Panc1 (cell line): ENCODE measurements at regions not wholly inside any gene's neighbourhood (a gene's known extent, or its start where the extent isn't known, plus 50 kb on each side); places are given as distances from the start of the nearest gene placed in this dataset.
"Not testable (repeated sequence)": the region's sequence is repeated elsewhere in the genome, so short reads cannot be mapped to it uniquely, and the experiment has no call there.

ENCODE experiments used
- ATAC-seq: fragments of 200-7000 bp; cut with Tn5 transposase; 2 replicates; pipeline ENCODE4 v1.9.1; 2020; ENCODE audit warnings: mild to moderate bottlenecking, moderate library complexity
- BruUV-seq: library from RNA; stranded (reverse); fragments of 400-500 nt; replicated peaks from 2 replicates; lab custom pipeline; 2021; lab: Mats Ljungman, UMichigan
- CTCF ChIA-PET: fragments of 300-600 bp; sonication (Branson Sonifier 250); formaldehyde crosslinking; loops from one replicate; lab custom pipeline; 2022; ENCODE audit warnings: antibody characterized with exemption; lab: Charles Lee
- POLR2A ChIA-PET: fragments of 300-600 bp; sonication (Branson Sonifier 250); formaldehyde crosslinking; loops from one replicate; lab custom pipeline; 2022; ENCODE audit warnings: antibody characterized with exemption; lab: Charles Lee
- DNase-seq: peaks from one replicate; pipeline ENCODE4 v3.0.0-alpha.2; 2010; ENCODE audit warnings: low read depth, low spot score
- H3K27ac ChIP-seq: 2 replicates; pipeline ENCODE4 v1.5.1; 2011; ENCODE audit warnings: mild to moderate bottlenecking, low read length, inconsistent platforms
- H3K27me3 ChIP-seq: fragments of 200-500 bp; sonication (Bioruptor generic); 2 replicates; pipeline ENCODE4 v1.6.0; 2014; ENCODE audit warnings: low read length, inconsistent platforms; ENCODE audit not compliant: control insufficient read depth, insufficient read depth
- H3K36me3 ChIP-seq: fragments of 200-500 bp; sonication (Bioruptor generic); 2 replicates; pipeline ENCODE4 v1.5.1; 2014; ENCODE audit warnings: inconsistent platforms, mild to moderate bottlenecking, low read length, moderate library complexity; ENCODE audit not compliant: control insufficient read depth, insufficient read depth
- H3K4me1 ChIP-seq: 2 replicates; pipeline ENCODE4 v1.5.1; 2011; ENCODE audit warnings: inconsistent platforms, mild to moderate bottlenecking, low read length, moderate library complexity; ENCODE audit not compliant: control insufficient read depth, insufficient read depth
- H3K4me3 ChIP-seq, 2 experiments: 2 replicates each; pipeline ENCODE4 v1.5.1; 2011 to 2012; ENCODE audit warnings: low read depth in 2 of 2, low read length in 2 of 2, mild to moderate bottlenecking in 2 of 2, inconsistent platforms in 1 of 2, moderate library complexity in 1 of 2
- H3K9me3 ChIP-seq: fragments of 200-500 bp; sonication (Bioruptor generic); 2 replicates; pipeline ENCODE4 v1.5.1; 2014; ENCODE audit warnings: low read depth, mild to moderate bottlenecking, inconsistent platforms, low read length, moderate library complexity; ENCODE audit not compliant: control insufficient read depth, insufficient read depth
- in situ Hi-C: cut with HindIII; loops from 2 replicates; pipeline ENCODE4 v1.10.0; 2016; ENCODE audit warnings: low sequenced_read_pairs, low pct_unique_long_range_greater_than_20kb
- intact Hi-C: fragments of 100-400 bp; cut with micrococcal nuclease; formaldehyde crosslinking; loops from one replicate; pipeline ENCODE4 v1.10.0; 2022; ENCODE audit not compliant: unreplicated experiment

DNA sequence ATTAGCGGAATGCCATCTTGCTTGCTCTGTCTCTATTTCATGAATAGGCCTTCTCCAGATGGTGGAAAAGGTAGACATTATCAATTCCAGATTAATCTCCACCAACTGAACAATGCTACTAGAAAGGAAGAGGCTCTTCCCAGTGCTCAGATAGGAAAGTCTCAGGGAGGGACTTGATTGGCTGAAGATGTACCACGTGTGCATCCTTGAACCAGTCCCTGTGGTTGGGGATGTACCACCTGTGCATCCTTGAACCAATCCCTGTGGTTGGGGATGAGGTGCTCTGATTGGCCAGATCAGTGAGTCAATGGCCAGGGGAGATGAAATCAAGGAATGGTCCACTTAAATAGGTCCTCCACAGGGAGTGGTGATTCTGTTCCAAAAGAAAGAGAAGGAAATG is 246.2 kb downstream of the NPIPA7 start:
- CTCF ChIA-PET, DNase-seq, POLR2A ChIA-PET, intact Hi-C loops, ATAC-seq, BruUV-seq, H3K27ac ChIP-seq, H3K9me3 ChIP-seq, in situ Hi-C loops, H3K4me3 ChIP-seq, H3K27me3 ChIP-seq, H3K4me1 ChIP-seq, H3K36me3 ChIP-seq: not testable (repeated sequence)

DNA sequence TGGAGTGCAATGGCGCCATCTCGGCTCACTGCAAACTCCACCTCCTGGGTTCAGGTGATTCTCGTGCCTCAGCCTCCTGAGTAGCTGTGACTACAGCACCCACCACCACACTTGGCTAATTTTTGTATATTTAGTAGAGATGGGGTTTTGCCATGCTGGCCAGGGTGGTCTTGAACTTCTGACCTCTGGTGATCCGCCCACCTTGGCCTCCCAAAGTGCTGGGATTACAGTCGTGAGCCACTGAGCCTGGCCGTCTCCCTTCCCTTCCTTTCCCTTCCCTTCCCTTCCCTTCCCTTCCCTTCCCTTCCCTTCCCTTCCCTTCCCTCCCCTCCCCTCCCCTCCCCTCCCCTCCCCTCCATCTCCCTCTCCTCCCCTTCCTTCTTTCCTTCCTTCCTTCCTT is 248.9 kb downstream of the NPIPA7 start:
- H3K4me3 ChIP-seq, H3K9me3 ChIP-seq, CTCF ChIA-PET, H3K36me3 ChIP-seq, in situ Hi-C loops, BruUV-seq, H3K4me1 ChIP-seq, H3K27ac ChIP-seq, H3K27me3 ChIP-seq, intact Hi-C loops, POLR2A ChIA-PET, ATAC-seq, DNase-seq: not testable (repeated sequence)

- H3K36me3 ChIP-seq, DNase-seq, intact Hi-C loops, H3K27ac ChIP-seq, H3K9me3 ChIP-seq, in situ Hi-C loops, CTCF ChIA-PET, ATAC-seq, H3K27me3 ChIP-seq, H3K4me3 ChIP-seq, H3K4me1 ChIP-seq, BruUV-seq: not testable (repeated sequence)
- POLR2A ChIA-PET = interaction anchor here (0.7 kb wide), 1 partner anchor 1418 kb away, joined by 3 read pairs; no protein-coding TSS in a partner anchor
Measured at GRCh38 chr16:16638231-16638630, 259.3 kb downstream of the NPIPA7 start.

- DNase-seq, H3K4me3 ChIP-seq, H3K27ac ChIP-seq, H3K4me1 ChIP-seq, in situ Hi-C loops, H3K36me3 ChIP-seq, POLR2A ChIA-PET, BruUV-seq, H3K27me3 ChIP-seq, intact Hi-C loops, ATAC-seq, CTCF ChIA-PET, H3K9me3 ChIP-seq: not testable (repeated sequence)
Measured at GRCh38 chr16:16638714-16639113, 259.8 kb downstream of the NPIPA7 start.

DNA sequence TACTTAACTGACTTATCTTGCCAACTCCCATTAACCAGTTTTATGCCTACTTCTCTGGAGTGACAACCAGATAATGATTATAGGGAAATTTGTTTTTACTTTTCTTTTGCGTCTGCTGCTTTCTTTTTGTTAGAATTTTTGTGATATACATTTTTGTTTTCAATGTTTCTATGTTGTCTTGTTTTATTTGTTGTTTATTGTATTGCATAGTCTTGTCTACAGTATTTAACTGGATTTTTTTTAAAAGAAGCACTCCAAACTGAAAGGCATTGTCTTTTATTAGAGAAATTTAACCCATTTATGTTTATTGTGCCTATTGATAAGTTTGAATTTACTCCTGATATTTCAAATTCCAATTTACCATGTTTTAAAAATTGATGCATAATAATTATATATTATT is 264.9 kb downstream of the NPIPA7 start:
- H3K27ac ChIP-seq, BruUV-seq, intact Hi-C loops, H3K9me3 ChIP-seq, CTCF ChIA-PET, POLR2A ChIA-PET, H3K4me3 ChIP-seq, in situ Hi-C loops, H3K36me3 ChIP-seq, DNase-seq, ATAC-seq, H3K4me1 ChIP-seq, H3K27me3 ChIP-seq: not testable (repeated sequence)

DNA sequence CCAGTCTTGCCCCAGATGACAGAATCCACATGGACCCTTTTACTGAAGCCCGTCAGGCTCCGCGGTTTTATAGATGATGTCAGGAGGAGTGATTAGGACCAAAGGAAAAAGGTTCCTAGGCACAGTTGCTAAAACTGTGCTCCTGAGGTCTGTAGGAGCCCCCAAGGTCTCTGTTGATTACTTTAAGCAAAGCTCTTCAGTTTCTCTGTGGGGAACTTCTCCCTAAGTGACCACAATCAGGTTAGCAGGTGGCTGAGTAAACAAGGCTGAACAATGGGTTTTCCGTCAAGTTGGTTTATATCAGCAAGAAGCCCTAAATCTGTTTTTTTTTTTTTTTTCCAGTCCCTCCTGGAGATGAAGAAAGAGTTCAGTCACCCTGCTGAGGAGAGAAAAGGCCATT is 269.1 kb downstream of the NPIPA7 start:
- ATAC-seq, H3K27me3 ChIP-seq, H3K4me3 ChIP-seq, H3K36me3 ChIP-seq, H3K9me3 ChIP-seq, DNase-seq, H3K27ac ChIP-seq, CTCF ChIA-PET, intact Hi-C loops, BruUV-seq, POLR2A ChIA-PET, in situ Hi-C loops, H3K4me1 ChIP-seq: not testable (repeated sequence)

GRCh38 chr16:16672180-16672812 is 293.4 kb downstream of the NPIPA7 start:
- in situ Hi-C loops, DNase-seq, H3K27me3 ChIP-seq, intact Hi-C loops, H3K27ac ChIP-seq, H3K4me3 ChIP-seq, H3K9me3 ChIP-seq, BruUV-seq, ATAC-seq, POLR2A ChIA-PET, CTCF ChIA-PET, H3K36me3 ChIP-seq, H3K4me1 ChIP-seq: not testable (repeated sequence)
